ENCODE measurements at regions not wholly inside any gene's neighbourhood (a gene's known extent, or its start where the extent isn't known, plus 50 kb on each side); places are given as distances from the start of the nearest gene placed in this dataset.

DNA sequence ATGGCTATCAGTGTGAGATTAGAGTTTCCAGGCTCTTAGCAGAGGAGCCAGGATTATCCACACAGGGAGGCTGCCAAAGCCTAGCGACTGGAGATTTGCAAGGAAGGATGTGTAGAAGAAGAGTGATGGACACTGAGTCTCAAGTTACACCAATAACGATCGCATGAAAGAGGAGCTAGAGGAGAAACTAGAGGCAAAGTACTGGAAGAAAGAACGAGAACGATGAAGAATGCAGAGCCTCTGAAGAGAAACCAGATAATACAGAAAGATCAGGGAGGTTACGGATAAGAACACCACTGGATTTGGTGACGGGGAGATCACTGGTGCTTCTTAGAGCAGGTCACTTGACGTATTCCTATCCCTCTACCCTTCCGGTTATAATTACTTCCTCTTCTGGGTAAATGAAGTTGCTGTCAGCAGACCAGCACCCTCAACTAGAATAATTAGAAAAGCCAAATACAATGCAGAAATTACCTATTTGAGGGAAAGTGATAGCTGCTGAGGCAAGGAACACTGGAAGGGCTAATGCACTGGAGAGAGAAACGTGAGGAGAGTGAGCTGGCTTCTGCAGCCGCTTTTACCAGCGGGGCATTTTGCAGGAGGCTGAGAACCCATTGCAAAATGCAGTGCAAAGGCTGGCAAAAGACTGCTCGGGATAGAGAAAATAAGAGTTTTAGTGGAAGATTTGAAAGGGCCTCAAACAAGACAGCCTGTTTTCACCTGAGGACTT is 93.1 kb upstream of the HIF1A start:
- no peaks in the 10 kb centered on the region for H3K9me1 ChIP-seq (ENCODE audit: control insufficient read depth, extremely low read depth, insufficient read depth, low read length)
- H3K9ac ChIP-seq (ENCODE audit: control insufficient read depth, extremely low read depth, insufficient read depth, low read length), result no peak overlapping the region
- no peaks in the 10 kb centered on the region for H3K4me1 ChIP-seq (ENCODE audit: control insufficient read depth, extremely low read depth, insufficient read depth, low read length)
- no peak overlapping the region for H3K4me3 ChIP-seq (ENCODE audit: control insufficient read depth in 2 of 3, extremely low read depth in 1 of 3, insufficient read depth in 2 of 3, low read depth in 1 of 3, low read length in 3 of 3)
- no peak overlapping the region for H3K27ac ChIP-seq (ENCODE audit: control insufficient read depth, insufficient read depth, low read length)
- H3K27me3 ChIP-seq (ENCODE audit: control insufficient read depth, extremely low read depth, insufficient read depth, low read length), result no peaks in the 10 kb centered on the region
- FAIRE-seq (no peak), DNase-seq (ENCODE audit: low read depth, low spot score) (no peak)
- H3K9me3 ChIP-seq (ENCODE audit: control insufficient read depth, low read depth, low read length), result no peaks in the 10 kb centered on the region
- no peak for TF ChIP-seq EZH2 (IDR thresholded peaks at IDR 0.05; ENCODE audit: low read length)
- TF ChIP-seq, protein P1, sequence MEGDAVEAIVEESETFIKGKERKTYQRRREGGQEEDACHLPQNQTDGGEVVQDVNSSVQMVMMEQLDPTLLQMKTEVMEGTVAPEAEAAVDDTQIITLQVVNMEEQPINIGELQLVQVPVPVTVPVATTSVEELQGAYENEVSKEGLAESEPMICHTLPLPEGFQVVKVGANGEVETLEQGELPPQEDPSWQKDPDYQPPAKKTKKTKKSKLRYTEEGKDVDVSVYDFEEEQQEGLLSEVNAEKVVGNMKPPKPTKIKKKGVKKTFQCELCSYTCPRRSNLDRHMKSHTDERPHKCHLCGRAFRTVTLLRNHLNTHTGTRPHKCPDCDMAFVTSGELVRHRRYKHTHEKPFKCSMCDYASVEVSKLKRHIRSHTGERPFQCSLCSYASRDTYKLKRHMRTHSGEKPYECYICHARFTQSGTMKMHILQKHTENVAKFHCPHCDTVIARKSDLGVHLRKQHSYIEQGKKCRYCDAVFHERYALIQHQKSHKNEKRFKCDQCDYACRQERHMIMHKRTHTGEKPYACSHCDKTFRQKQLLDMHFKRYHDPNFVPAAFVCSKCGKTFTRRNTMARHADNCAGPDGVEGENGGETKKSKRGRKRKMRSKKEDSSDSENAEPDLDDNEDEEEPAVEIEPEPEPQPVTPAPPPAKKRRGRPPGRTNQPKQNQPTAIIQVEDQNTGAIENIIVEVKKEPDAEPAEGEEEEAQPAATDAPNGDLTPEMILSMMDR (optimal IDR thresholded peaks at IDR 0.05 in 1 of 3, IDR thresholded peaks at IDR 0.05 in 1 of 3, conservative IDR thresholded peaks at IDR 0.05 in 1 of 3; ENCODE audit: extremely low read depth in 1 of 3, insufficient read depth in 2 of 3, low read length in 3 of 3), result no peak
- H3K4me2 ChIP-seq (ENCODE audit: control insufficient read depth, extremely low read depth, insufficient read depth, low read depth, low read length), result no peak overlapping the region
- dilution Hi-C loops (cut with MboI; ENCODE audit: extremely low pct_ligation_motif_present, low sequenced_read_pairs), result no loop called here
- H3K79me2 ChIP-seq (ENCODE audit: control insufficient read depth, insufficient read depth, low read length), result no peaks in the 10 kb centered on the region
- no peaks in the 10 kb centered on the region for H3K36me3 ChIP-seq (ENCODE audit: control insufficient read depth in 2 of 2, extremely low read depth in 1 of 2, insufficient read depth in 2 of 2, low read length in 2 of 2)
- H2AFZ ChIP-seq (ENCODE audit: control insufficient read depth, low read length), result no peak overlapping the region
- no peaks in the 10 kb centered on the region for H4K20me1 ChIP-seq (ENCODE audit: control insufficient read depth, extremely low read depth, insufficient read depth, low read length)

DNA sequence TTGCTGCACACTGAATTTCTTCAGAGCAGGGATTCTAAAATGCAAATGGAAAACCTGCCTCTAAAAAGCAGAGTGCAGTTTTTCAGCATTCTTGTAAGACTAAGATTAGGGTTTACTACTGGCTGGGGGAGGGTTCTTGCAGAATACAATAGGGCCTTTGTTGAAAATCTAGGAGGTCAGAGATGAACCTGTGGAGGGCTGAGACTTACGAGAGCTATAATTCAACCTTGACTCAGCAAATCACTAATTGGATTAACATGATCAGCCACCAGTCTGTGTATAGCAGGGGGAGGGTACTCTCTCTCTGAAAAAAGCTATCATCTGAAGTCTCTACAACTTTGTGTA is 92.6 kb upstream of the HIF1A start:
- DNase-seq (ENCODE audit: low read depth, low spot score), result no peak
- Histone ChIP-seq H3K27me3 (ENCODE audit: control insufficient read depth, extremely low read depth, insufficient read depth, low read length) (no peaks in the 10 kb centered on the region), H3K4me3 (ENCODE audit: control insufficient read depth in 2 of 3, extremely low read depth in 1 of 3, insufficient read depth in 2 of 3, low read depth in 1 of 3, low read length in 3 of 3) (no peak overlapping the region), H3K4me2 (ENCODE audit: control insufficient read depth, extremely low read depth, insufficient read depth, low read depth, low read length) (no peak overlapping the region), H3K79me2 (ENCODE audit: control insufficient read depth, insufficient read depth, low read length) (no peaks in the 10 kb centered on the region), H4K20me1 (ENCODE audit: control insufficient read depth, extremely low read depth, insufficient read depth, low read length) (no peaks in the 10 kb centered on the region), H3K9me1 (ENCODE audit: control insufficient read depth, extremely low read depth, insufficient read depth, low read length) (no peaks in the 10 kb centered on the region), H3K4me1 (ENCODE audit: control insufficient read depth, extremely low read depth, insufficient read depth, low read length) (no peaks in the 10 kb centered on the region), H3K9me3 (ENCODE audit: control insufficient read depth, low read depth, low read length) (no peaks in the 10 kb centered on the region), H3K36me3 (ENCODE audit: control insufficient read depth in 2 of 2, extremely low read depth in 1 of 2, insufficient read depth in 2 of 2, low read length in 2 of 2) (no peaks in the 10 kb centered on the region), H3K9ac (ENCODE audit: control insufficient read depth, extremely low read depth, insufficient read depth, low read length) (no peak overlapping the region), H3K27ac (ENCODE audit: control insufficient read depth, insufficient read depth, low read length) (no peak overlapping the region), H2AFZ (ENCODE audit: control insufficient read depth, low read length) (no peak overlapping the region)
- TF ChIP-seq, protein P1 (optimal IDR thresholded peaks at IDR 0.05 in 1 of 3, IDR thresholded peaks at IDR 0.05 in 1 of 3, conservative IDR thresholded peaks at IDR 0.05 in 1 of 3; ENCODE audit: extremely low read depth in 1 of 3, insufficient read depth in 2 of 3, low read length in 3 of 3), result no peak
- TF ChIP-seq EZH2 (IDR thresholded peaks at IDR 0.05; ENCODE audit: low read length), result no peak
- no peak for FAIRE-seq
- dilution Hi-C loops (cut with MboI; ENCODE audit: extremely low pct_ligation_motif_present, low sequenced_read_pairs), result no loop called here
